ENCODE measurements at regions not wholly inside any gene's neighbourhood (a gene's known extent, or its start where the extent isn't known, plus 50 kb on each side); places are given as distances from the start of the nearest gene placed in this dataset.

- DNase-seq (ENCODE audit: low read depth in 6 of 9, low spot score in 9 of 9): no peak
- H3K9me3 ChIP-seq (ENCODE audit: control insufficient read depth in 2 of 2, insufficient read depth in 1 of 2, low read length in 1 of 2): no peaks in the 10 kb centered on the region
- H3K36me3 ChIP-seq (ENCODE audit: control insufficient read depth in 2 of 2, insufficient read depth in 2 of 2, low read length in 1 of 2): no peaks in the 10 kb centered on the region
- H3K4me1 ChIP-seq (ENCODE audit: control insufficient read depth in 2 of 2, insufficient read depth in 2 of 2, low read length in 2 of 2): no peaks in the 10 kb centered on the region
- no peak overlapping the region for H3K27ac ChIP-seq (ENCODE audit: low read depth in 1 of 2, low read length in 1 of 2)
- H3K4me3 ChIP-seq (ENCODE audit: low read length in 2 of 2): no peak overlapping the region
- H3K27me3 ChIP-seq (ENCODE audit: control insufficient read depth in 2 of 2, insufficient read depth in 1 of 2, low read length in 1 of 2): no peaks in the 10 kb centered on the region
These were observed 311.7 kb upstream of the CTSO start for GRCh38 chr4:156265407-156265806.

- Histone ChIP-seq H3K36me3 (ENCODE audit: control insufficient read depth in 2 of 2, insufficient read depth in 2 of 2, low read length in 1 of 2) (no peaks in the 10 kb centered on the region), H3K4me1 (ENCODE audit: control insufficient read depth in 2 of 2, insufficient read depth in 2 of 2, low read length in 2 of 2) (no peaks in the 10 kb centered on the region), H3K27ac (ENCODE audit: low read depth in 1 of 2, low read length in 1 of 2) (no peak overlapping the region), H3K27me3 (ENCODE audit: control insufficient read depth in 2 of 2, insufficient read depth in 1 of 2, low read length in 1 of 2) (no peaks in the 10 kb centered on the region), H3K9me3 (ENCODE audit: control insufficient read depth in 2 of 2, insufficient read depth in 1 of 2, low read length in 1 of 2) (no peaks in the 10 kb centered on the region), H3K4me3 (ENCODE audit: low read length in 2 of 2) (no peak overlapping the region)
- WGBS: 98% methylated on average over 1 of the region's 1 CpG
- no peak for DNase-seq (ENCODE audit: low read depth in 6 of 9, low spot score in 9 of 9)
These were observed 307.6 kb upstream of the CTSO start for GRCh38 chr4:156261230-156261629.

GRCh38 chr4:156255230-156256007 lies 301.8 kb upstream of the CTSO start:
- no peaks in the 10 kb centered on the region for H3K9me3 ChIP-seq (ENCODE audit: control insufficient read depth in 2 of 2, insufficient read depth in 1 of 2, low read length in 1 of 2)
- 84% methylated on average over 5 of the region's 5 CpGs for WGBS
- no peaks in the 10 kb centered on the region for H3K4me1 ChIP-seq (ENCODE audit: control insufficient read depth in 2 of 2, insufficient read depth in 2 of 2, low read length in 2 of 2)
- H3K27ac ChIP-seq (ENCODE audit: low read depth in 1 of 2, low read length in 1 of 2): no peak overlapping the region
- no peak for DNase-seq (ENCODE audit: low read depth in 6 of 9, low spot score in 9 of 9)
- no peaks in the 10 kb centered on the region for H3K36me3 ChIP-seq (ENCODE audit: control insufficient read depth in 2 of 2, insufficient read depth in 2 of 2, low read length in 1 of 2)
- H3K4me3 ChIP-seq (ENCODE audit: low read length in 2 of 2): no peak overlapping the region
- H3K27me3 ChIP-seq (ENCODE audit: control insufficient read depth in 2 of 2, insufficient read depth in 1 of 2, low read length in 1 of 2): no peaks in the 10 kb centered on the region

DNA sequence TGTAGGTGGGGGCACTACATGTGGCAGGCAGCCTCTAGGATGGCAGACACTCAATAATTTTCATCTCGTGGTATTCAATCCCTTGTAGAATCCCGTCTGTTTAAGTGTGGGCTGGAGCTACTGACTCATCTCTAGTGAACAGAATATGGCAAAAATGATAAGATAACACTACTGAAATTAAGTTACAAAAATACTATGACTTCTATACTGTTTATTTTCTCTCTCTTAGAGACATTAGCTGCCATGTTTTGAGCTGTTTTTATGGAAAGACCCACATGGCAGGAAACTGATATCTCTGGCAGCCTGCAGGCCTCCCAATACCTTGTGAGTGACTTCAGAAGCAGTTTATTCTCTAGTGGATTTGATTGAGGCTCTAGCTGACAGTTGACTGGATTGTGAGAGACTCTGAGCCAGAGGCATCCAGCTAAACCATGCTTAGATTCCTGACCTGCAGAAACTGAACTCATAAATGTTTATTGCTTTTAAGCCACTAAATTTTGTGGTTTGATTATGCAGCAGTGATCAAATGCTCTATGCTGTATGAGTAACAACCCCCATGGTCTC lies 298.8 kb upstream of the CTSO start:
- DNase-seq (ENCODE audit: low read depth in 6 of 9, low spot score in 9 of 9): no peak
- Histone ChIP-seq H3K9me3 (ENCODE audit: control insufficient read depth in 2 of 2, insufficient read depth in 1 of 2, low read length in 1 of 2) (no peaks in the 10 kb centered on the region), H3K36me3 (ENCODE audit: control insufficient read depth in 2 of 2, insufficient read depth in 2 of 2, low read length in 1 of 2) (no peaks in the 10 kb centered on the region), H3K27ac (ENCODE audit: low read depth in 1 of 2, low read length in 1 of 2) (no peak overlapping the region), H3K4me3 (ENCODE audit: low read length in 2 of 2) (no peak overlapping the region), H3K4me1 (ENCODE audit: control insufficient read depth in 2 of 2, insufficient read depth in 2 of 2, low read length in 2 of 2) (no peaks in the 10 kb centered on the region), H3K27me3 (ENCODE audit: control insufficient read depth in 2 of 2, insufficient read depth in 1 of 2, low read length in 1 of 2) (no peaks in the 10 kb centered on the region)
- WGBS: 94% methylated on average over 2 of the region's 2 CpGs

GRCh38 chr4:156251373-156252065 lies 297.9 kb upstream of the CTSO start:
- Histone ChIP-seq H3K4me3 (ENCODE audit: low read length in 2 of 2) (no peak overlapping the region), H3K4me1 (ENCODE audit: control insufficient read depth in 2 of 2, insufficient read depth in 2 of 2, low read length in 2 of 2) (no peaks in the 10 kb centered on the region)
- WGBS: 95% methylated on average over 3 of the region's 3 CpGs

DNA sequence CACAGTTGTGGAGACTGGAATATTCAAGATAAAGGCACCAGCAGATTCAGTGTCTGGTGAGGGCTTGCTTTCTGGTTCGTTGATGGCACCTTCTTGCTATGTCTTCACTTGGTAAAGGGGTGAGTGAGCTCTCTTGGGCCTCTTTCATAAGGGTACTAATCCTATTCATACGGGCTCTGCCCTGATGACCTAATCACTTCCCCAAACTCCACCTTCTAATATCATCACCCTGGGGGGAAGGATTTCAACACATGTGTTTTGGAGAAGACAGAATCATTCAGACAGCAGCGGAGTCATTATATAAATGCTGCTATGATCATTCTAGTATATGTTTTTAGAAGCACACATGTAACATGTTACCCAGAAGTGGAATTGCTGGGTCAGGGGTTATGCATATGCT lies 295.3 kb upstream of the CTSO start:
- Histone ChIP-seq H3K27ac (ENCODE audit: low read depth in 1 of 2, low read length in 1 of 2) (no peak overlapping the region), H3K27me3 (ENCODE audit: control insufficient read depth in 2 of 2, insufficient read depth in 1 of 2, low read length in 1 of 2) (no peaks in the 10 kb centered on the region), H3K36me3 (ENCODE audit: control insufficient read depth in 2 of 2, insufficient read depth in 2 of 2, low read length in 1 of 2) (no peaks in the 10 kb centered on the region), H3K4me3 (ENCODE audit: low read length in 2 of 2) (no peak overlapping the region), H3K9me3 (ENCODE audit: control insufficient read depth in 2 of 2, insufficient read depth in 1 of 2, low read length in 1 of 2) (no peaks in the 10 kb centered on the region), H3K4me1 (ENCODE audit: control insufficient read depth in 2 of 2, insufficient read depth in 2 of 2, low read length in 2 of 2) (no peaks in the 10 kb centered on the region)
- 89% methylated on average over 3 of the region's 3 CpGs for WGBS
- DNase-seq (ENCODE audit: low read depth in 6 of 9, low spot score in 9 of 9): no peak

More at GRCh38 chr4:156251373-156252065, 297.9 kb upstream of the CTSO start:
- Histone ChIP-seq H3K27me3 (ENCODE audit: control insufficient read depth in 2 of 2, insufficient read depth in 1 of 2, low read length in 1 of 2) (no peaks in the 10 kb centered on the region), H3K36me3 (ENCODE audit: control insufficient read depth in 2 of 2, insufficient read depth in 2 of 2, low read length in 1 of 2) (no peaks in the 10 kb centered on the region), H3K9me3 (ENCODE audit: control insufficient read depth in 2 of 2, insufficient read depth in 1 of 2, low read length in 1 of 2) (no peaks in the 10 kb centered on the region), H3K27ac (ENCODE audit: low read depth in 1 of 2, low read length in 1 of 2) (no peak overlapping the region)
- DNase-seq (ENCODE audit: low read depth in 6 of 9, low spot score in 9 of 9): no peak

- no peak overlapping the region for H3K27ac ChIP-seq (ENCODE audit: low read depth in 1 of 2, low read length in 1 of 2)
- 46% methylated on average over 2 of the region's 2 CpGs for WGBS
- no peak overlapping the region for H3K4me3 ChIP-seq (ENCODE audit: low read length in 2 of 2)
- H3K9me3 ChIP-seq (ENCODE audit: control insufficient read depth in 2 of 2, insufficient read depth in 1 of 2, low read length in 1 of 2): no peaks in the 10 kb centered on the region
- no peaks in the 10 kb centered on the region for H3K27me3 ChIP-seq (ENCODE audit: control insufficient read depth in 2 of 2, insufficient read depth in 1 of 2, low read length in 1 of 2)
- H3K4me1 ChIP-seq (ENCODE audit: control insufficient read depth in 2 of 2, insufficient read depth in 2 of 2, low read length in 2 of 2): no peaks in the 10 kb centered on the region
- DNase-seq (ENCODE audit: low read depth in 6 of 9, low spot score in 9 of 9): no peak
- H3K36me3 ChIP-seq (ENCODE audit: control insufficient read depth in 2 of 2, insufficient read depth in 2 of 2, low read length in 1 of 2): no peaks in the 10 kb centered on the region
These were observed 293.8 kb upstream of the CTSO start for GRCh38 chr4:156247470-156247869.

DNA sequence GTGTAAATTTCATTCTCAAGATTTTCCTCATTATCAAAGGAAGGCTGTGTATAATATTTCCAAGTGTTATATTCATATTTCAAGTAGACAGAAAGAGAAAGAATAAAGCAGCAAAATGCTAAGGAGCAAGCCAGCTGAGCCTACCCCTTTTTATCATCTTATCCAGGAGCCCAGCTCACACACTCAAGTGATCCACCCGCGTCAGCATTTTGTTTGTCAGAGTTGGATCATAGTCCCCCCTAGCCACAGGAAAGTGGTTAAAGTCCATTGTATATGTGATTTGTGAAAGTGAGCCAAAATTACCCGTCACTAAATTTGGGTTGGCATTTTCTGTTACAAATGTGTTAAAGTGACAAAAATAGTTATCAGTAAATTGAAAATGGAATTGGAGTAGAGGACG lies 289.3 kb upstream of the CTSO start:
- 97% methylated on average over 4 of the region's 4 CpGs for whole genome bisulfite sequencing
- H3K9me3 ChIP-seq (ENCODE audit: control insufficient read depth in 2 of 2, insufficient read depth in 1 of 2, low read length in 1 of 2): no peaks in the 10 kb centered on the region
- no peaks in the 10 kb centered on the region for H3K36me3 ChIP-seq (ENCODE audit: control insufficient read depth in 2 of 2, insufficient read depth in 2 of 2, low read length in 1 of 2)
- DNase-seq (ENCODE audit: low read depth in 6 of 9, low spot score in 9 of 9): no peak
- no peak overlapping the region for H3K27ac ChIP-seq (ENCODE audit: low read depth in 1 of 2, low read length in 1 of 2)
- no peak overlapping the region for H3K4me3 ChIP-seq (ENCODE audit: low read length in 2 of 2)
- H3K27me3 ChIP-seq (ENCODE audit: control insufficient read depth in 2 of 2, insufficient read depth in 1 of 2, low read length in 1 of 2): no peaks in the 10 kb centered on the region
- H3K4me1 ChIP-seq (ENCODE audit: control insufficient read depth in 2 of 2, insufficient read depth in 2 of 2, low read length in 2 of 2): no peaks in the 10 kb centered on the region

- no peaks in the 10 kb centered on the region for H3K27me3 ChIP-seq (ENCODE audit: control insufficient read depth in 2 of 2, insufficient read depth in 1 of 2, low read length in 1 of 2)
- no peak overlapping the region for H3K4me3 ChIP-seq (ENCODE audit: low read length in 2 of 2)
- H3K4me1 ChIP-seq (ENCODE audit: control insufficient read depth in 2 of 2, insufficient read depth in 2 of 2, low read length in 2 of 2): no peaks in the 10 kb centered on the region
- H3K36me3 ChIP-seq (ENCODE audit: control insufficient read depth in 2 of 2, insufficient read depth in 2 of 2, low read length in 1 of 2): no peaks in the 10 kb centered on the region
- 88% methylated on average over 4 of the region's 4 CpGs for WGBS
- no peak for DNase-seq (ENCODE audit: low read depth in 6 of 9, low spot score in 9 of 9)
- H3K9me3 ChIP-seq (ENCODE audit: control insufficient read depth in 2 of 2, insufficient read depth in 1 of 2, low read length in 1 of 2): no peaks in the 10 kb centered on the region
- no peak overlapping the region for H3K27ac ChIP-seq (ENCODE audit: low read depth in 1 of 2, low read length in 1 of 2)
These were observed 288.7 kb upstream of the CTSO start for GRCh38 chr4:156242390-156242789.
